Amygdala (tissue), 56 donors: ENCODE measurements at regions not wholly inside any gene's neighbourhood (a gene's known extent, or its start where the extent isn't known, plus 50 kb on each side); places are given as distances from the start of the nearest gene placed in this dataset.

Source experiments
- DNase-seq, 56 donors: peaks; one replicate each; lab custom pipeline; 2025; lab: John Stamatoyannopoulos, UW

GRCh38 chr18:7470503-7470902, 96.6 kb upstream of the PTPRM start:
- DNase-seq = no peak

DNA sequence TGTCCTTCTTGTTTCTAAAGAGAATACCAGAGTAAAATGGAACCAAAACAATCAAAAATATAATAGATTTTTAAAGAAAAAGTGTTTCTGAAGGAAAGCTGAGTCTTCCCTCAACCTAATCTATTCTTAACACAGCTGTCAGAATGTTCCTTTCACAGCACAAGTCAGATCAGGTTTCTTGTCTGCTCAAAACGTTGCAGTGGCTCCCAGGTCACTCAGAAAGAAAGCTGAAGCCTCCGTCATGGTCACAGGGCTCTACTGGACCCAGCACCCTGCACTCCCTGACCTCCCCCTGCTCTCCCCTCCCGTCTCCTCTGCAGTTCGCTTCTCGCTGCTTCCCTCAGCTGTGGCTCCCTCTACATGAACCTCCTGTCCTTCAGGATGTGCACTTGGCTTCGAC, 90.7 kb upstream of the PTPRM start:
- DNase-seq = no peak

DNA sequence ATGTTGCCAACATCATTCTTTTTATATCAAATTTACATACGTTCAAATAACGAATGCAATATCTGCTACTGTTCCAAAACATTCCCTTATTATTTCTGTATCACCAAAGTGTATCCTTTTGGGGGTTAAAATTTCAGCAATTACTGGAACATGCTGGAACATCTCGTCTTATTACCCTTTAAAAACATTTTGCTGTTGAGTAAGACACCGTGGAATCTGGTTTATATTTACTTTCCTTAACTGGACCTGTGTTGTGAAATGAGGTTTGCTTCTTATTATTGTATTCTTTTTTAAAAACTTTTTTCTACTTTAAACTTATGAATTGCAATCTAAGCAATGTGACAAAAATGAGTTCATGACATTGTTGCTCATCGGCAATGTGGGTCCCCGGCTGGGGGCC, 87.4 kb upstream of the PTPRM start:
- no peak for DNase-seq

DNA sequence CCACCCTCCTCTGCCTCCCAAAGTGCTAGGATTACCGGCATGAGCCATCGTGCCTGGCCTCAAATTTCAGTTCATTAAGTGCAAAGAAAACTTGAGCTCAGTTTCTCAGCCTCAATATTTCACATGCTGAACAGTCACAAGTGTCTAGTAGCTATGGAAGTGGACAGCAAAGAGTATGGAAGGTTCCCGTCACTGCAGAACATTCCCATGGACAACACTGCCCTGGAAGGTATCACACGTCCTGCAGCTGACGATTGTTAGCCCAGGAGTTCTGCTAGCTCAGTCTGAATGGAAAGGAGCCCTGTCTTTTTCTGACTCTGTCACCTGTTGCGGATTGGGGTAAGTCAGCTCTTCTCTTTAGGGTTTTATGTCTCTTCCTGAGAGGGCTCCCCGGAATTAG, 86.2 kb upstream of the PTPRM start:
- no peak for DNase-seq

GRCh38 chr18:7482342-7482741, 84.8 kb upstream of the PTPRM start:
- DNase-seq = no peak

DNA sequence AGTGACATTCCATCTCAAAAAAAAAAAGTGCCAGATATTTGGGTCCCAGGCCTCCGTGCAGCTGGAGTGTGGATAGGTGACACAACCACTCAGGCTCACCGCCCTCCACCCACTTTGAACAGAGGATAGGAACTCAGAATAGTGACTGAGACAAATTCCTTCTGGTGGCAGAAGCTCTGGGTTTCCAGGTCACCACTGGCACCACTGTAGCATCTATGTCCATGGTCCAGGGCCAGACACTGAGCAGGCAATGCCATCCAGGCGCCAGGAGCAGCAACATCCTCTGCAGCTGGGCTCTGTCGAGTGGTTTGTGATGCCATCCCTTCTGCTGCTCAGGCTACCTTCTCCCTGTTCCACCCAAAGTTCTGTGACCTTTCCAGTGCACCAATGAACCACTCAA, 81.5 kb upstream of the PTPRM start:
- no peak for DNase-seq

GRCh38 chr18:7488571-7488970, 78.5 kb upstream of the PTPRM start:
- DNase-seq = no peak

- DNase-seq = no peak
These were observed 77.0 kb upstream of the PTPRM start for GRCh38 chr18:7490104-7490503.

DNA sequence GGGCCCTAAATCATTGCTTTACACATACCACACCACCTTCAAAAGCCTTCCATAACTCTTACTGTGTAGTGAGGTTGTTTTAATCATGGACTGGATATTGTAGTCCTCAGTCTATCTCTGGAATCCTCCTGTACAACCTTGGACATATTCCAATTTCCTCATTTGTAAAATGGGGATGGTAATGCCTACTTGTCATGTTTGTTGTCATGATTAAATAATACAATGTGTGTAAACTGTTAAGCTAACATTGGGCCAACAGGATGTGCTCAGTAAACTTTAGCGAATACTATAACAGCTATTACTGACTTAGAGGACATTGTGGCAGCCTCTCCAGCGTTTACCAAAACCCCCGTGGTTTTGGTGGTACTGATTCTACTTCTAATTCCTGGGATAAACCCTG, 74.7 kb upstream of the PTPRM start:
- DNase-seq = no peak

DNA sequence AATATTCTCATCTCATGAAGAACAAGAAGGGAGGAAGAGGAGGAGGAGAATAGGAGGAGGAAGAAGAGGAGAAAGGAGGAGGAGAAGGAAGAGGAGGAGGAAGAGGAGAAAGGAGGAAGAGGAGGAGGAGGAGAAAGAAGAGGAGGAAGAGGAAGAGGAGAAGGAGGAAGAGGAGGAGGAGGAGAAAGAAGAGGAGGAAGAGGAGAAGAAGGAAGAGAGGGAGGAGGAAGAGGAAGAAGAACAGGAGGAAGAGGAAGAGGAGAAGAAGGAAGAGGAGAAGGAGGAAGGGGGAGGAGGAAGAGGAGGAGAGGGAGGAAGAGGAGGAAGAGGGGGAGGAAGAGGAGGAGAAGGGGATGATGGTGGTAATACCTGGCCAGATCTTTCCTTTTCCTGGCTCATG, 70.0 kb upstream of the PTPRM start:
- no peak for DNase-seq

- DNase-seq = no peak
These were observed 56.0 kb upstream of the PTPRM start for GRCh38 chr18:7511106-7511505.

GRCh38 chr18:7512348-7512747, 54.8 kb upstream of the PTPRM start:
- DNase-seq = no peak

GRCh38 chr18:7512990-7513389, 54.1 kb upstream of the PTPRM start:
- no peak for DNase-seq

GRCh38 chr18:7514796-7515440, 52.2 kb upstream of the PTPRM start:
- no peak for DNase-seq

DNA sequence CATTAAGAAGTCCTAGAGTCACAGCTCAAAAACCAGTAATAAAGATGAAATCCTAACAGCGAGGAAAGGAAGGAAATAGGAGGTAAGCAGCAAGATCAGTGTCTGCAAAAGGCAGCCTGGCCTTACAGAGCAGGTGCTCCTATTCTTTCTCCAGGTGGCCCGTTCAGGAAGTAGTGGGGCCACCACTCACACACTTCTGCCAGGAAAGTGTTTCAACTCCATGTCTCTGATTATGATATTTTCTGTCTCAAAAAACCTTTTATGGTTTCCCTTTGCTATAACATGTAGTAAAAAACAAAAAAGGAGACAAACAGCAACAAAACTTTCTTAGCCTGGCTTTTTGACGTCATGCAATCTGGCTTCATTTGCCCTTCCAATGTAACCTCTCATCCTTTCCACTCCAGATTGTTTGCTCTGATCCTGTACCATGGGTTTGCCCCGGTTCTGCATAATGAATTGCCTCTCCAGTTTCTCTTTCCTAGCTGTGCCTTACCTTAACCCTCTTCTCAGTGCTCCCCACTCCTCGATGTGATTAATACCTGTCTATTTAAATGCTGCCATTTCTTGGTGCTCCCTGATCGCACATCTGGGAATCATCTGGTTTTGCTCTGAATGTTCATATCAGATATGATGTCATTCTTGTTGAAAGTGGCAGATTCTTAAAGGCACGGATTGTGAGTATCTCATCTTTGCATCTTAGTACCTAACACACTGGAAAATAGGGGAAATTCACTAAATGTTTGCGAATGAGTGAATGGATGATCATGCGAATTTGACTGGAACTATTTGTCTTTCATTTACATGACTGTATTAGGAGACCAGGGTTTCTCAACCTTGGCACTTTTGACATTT, 50.6 kb upstream of the PTPRM start:
- no peak for DNase-seq
